Kidney (tissue), 13 donors: ENCODE measurements at regions not wholly inside any gene's neighbourhood (a gene's known extent, or its start where the extent isn't known, plus 50 kb on each side); places are given as distances from the start of the nearest gene placed in this dataset.
"Not testable (repeated sequence)": the region's sequence is repeated elsewhere in the genome, so short reads cannot be mapped to it uniquely, and the experiment has no call there.

ENCODE experiments used
- DNase-seq, 5 donors: peaks; one replicate each; pipeline ENCODE4 v3.0.0-alpha.2; 2013 to 2020
- FAIRE-seq: peaks from 2 replicates; lab custom pipeline; 2012; peaks lifted over from hg19 to GRCh38; lab: Jason Lieb, UNC
- H3K27ac ChIP-seq, 2 donors: one replicate each; pipeline ENCODE4 v1.7.0; 2013; ENCODE audit warnings: low read depth in 2 of 2, low read length in 2 of 2, inconsistent platforms in 1 of 2
- H3K27me3 ChIP-seq: one replicate; pipeline ENCODE4 v1.7.1; 2013; ENCODE audit warnings: low read length, inconsistent platforms; ENCODE audit not compliant: control insufficient read depth, insufficient read depth
- H3K36me3 ChIP-seq, 3 donors: one replicate each; pipeline versions ENCODE4 v1.7.0 to v1.7.1; 2013; ENCODE audit warnings: low read length in 3 of 3, control low read depth in 1 of 3, inconsistent platforms in 1 of 3; ENCODE audit not compliant: insufficient read depth in 3 of 3, control insufficient read depth in 2 of 3
- H3K4me1 ChIP-seq, 3 donors: one replicate each; pipeline versions ENCODE4 v1.7.0 to v1.7.1; 2013; ENCODE audit warnings: low read length in 3 of 3, inconsistent platforms in 1 of 3, low read depth in 1 of 3; ENCODE audit not compliant: control insufficient read depth in 2 of 3, insufficient read depth in 2 of 3
- H3K4me3 ChIP-seq, 3 donors: one replicate each; pipeline versions ENCODE4 v1.7.0 to v1.8.1; 2013; ENCODE audit warnings: low read length in 3 of 3, control low read depth in 1 of 3, inconsistent platforms in 1 of 3
- H3K9ac ChIP-seq, 3 donors: one replicate each; pipeline versions ENCODE4 v1.7.0 to v1.7.1; 2013; ENCODE audit warnings: low read length in 3 of 3, control low read depth in 1 of 3, inconsistent platforms in 1 of 3
- H3K9me3 ChIP-seq, 3 donors: one replicate each; pipeline versions ENCODE4 v1.7.0 to v1.7.1; 2013; ENCODE audit warnings: low read length in 3 of 3, control low read depth in 1 of 3, inconsistent platforms in 1 of 3; ENCODE audit not compliant: control insufficient read depth in 2 of 3, insufficient read depth in 1 of 3
- intact Hi-C: fragments of 100-400 bp; cut with DNase I; formaldehyde crosslinking; loops from one replicate; pipeline ENCODE4 v1.11.1; 2022
- TF ChIP-seq, protein P1 (sequence below): IDR thresholded peaks from 3 replicates; pipeline ENCODE4 v1.5.1; 2012; ENCODE audit warnings: mild to moderate bottlenecking, moderate library complexity, borderline replicate concordance; ENCODE audit not compliant: insufficient read depth; ENCODE audit errors: extremely low read depth
- donor health status: control.
- donor health status: control.
- donor health status: control.
- donor health status: control.
- donor health status: control.
- donor health status: DM: yes; HTN: yes; CAD: no.
- donor health status: Normal renal cell carcinoma (clear cell type).

DNA sequence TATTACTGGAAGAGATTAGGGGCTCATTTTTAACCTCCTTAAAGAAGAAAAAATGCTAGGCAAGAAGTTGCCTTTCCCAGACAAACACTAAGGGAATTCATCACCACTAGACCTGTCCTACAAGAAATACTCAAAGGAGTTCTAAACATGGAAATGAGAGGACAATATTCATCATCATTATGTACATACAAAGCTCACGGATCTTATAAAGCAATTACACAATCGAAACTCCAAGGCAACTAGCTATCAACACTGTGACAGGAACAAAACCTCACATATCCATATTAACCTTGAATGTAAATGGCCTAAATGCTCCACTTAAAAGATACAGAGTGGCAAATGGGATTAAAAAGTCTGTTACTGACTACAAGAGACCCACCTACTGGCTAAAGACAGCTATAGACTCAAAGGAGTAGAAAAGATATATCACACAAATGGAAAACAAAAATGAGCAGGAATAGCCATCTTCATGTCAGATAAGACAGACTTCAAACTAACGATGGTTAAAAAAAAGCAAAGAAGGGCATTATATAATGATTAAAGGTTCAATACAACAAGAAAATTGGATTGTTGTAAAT lies 246.6 kb downstream of the ADRA2A start:
- Histone ChIP-seq H3K4me1 (no peaks in the 10 kb centered on the region), H3K9ac (no peak overlapping the region), H3K9me3 (no peaks in the 10 kb centered on the region), H3K27ac (no peak overlapping the region), H3K4me3 (no peak overlapping the region), H3K27me3 (peaks cover 2% of the 10 kb centered on the region), H3K36me3 (no peaks in the 10 kb centered on the region)
- FAIRE-seq (no peak), DNase-seq (no peak)
- intact Hi-C loops: no loop called here
- TF ChIP-seq, protein P1, sequence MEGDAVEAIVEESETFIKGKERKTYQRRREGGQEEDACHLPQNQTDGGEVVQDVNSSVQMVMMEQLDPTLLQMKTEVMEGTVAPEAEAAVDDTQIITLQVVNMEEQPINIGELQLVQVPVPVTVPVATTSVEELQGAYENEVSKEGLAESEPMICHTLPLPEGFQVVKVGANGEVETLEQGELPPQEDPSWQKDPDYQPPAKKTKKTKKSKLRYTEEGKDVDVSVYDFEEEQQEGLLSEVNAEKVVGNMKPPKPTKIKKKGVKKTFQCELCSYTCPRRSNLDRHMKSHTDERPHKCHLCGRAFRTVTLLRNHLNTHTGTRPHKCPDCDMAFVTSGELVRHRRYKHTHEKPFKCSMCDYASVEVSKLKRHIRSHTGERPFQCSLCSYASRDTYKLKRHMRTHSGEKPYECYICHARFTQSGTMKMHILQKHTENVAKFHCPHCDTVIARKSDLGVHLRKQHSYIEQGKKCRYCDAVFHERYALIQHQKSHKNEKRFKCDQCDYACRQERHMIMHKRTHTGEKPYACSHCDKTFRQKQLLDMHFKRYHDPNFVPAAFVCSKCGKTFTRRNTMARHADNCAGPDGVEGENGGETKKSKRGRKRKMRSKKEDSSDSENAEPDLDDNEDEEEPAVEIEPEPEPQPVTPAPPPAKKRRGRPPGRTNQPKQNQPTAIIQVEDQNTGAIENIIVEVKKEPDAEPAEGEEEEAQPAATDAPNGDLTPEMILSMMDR: peak; percentile 8

DNA sequence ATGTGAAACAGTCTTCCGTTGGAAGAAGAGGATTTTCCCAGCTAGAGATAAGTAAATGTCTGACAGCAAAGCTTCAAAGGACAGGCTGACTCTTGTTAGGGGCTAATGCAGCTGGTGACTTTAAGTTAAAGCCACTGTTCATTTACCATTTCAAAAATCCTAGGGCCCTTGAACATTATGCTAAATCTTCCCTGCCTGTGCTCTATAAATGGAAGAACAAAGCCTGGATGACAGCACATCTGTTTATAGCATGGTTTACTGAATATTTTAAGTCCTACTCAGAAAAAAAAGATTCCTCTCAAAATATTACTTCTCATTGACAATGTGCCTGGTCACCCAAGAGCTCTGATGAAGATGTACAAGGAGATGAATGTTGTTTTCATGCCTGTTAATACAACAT lies 255.3 kb downstream of the ADRA2A start:
- H3K4me3 ChIP-seq, H3K4me1 ChIP-seq, H3K9me3 ChIP-seq, H3K27ac ChIP-seq, H3K27me3 ChIP-seq, FAIRE-seq, H3K9ac ChIP-seq, H3K36me3 ChIP-seq, intact Hi-C loops: not testable (repeated sequence)
- DNase-seq: peak in 1 of 5 donors; percentile 4

DNA sequence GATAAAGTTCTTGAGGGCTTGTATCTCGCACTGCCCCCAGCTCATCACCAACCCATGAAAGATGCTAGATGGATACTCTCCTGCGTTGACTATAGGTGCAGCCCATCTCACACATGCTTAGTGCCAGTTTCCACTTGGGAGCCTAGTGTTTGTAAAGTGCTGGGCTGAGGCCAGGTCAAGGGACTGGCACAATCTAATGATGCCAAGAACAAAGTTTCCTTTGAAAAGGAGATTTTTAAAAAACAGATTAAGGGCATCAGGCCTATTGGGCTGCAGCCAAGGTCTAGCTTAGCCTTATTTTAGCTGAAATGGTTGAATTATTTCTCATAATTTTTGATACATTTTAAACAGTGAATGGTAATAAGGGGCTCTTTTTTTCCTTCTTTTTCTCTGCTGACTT lies 259.0 kb downstream of the ADRA2A start:
- Histone ChIP-seq H3K36me3 (no peaks in the 10 kb centered on the region), H3K27me3 (no peaks in the 10 kb centered on the region), H3K4me3 (no peak overlapping the region), H3K9me3 (peaks cover 0 to 3% (median 2%) of the 10 kb centered on the region in 3 donors), H3K9ac (no peak overlapping the region), H3K27ac (no peak overlapping the region), H3K4me1 (no peaks in the 10 kb centered on the region)
- intact Hi-C loops: no loop called here
- DNase-seq: no peak
- FAIRE-seq: no peak
- TF ChIP-seq, protein P1: no peak

DNA sequence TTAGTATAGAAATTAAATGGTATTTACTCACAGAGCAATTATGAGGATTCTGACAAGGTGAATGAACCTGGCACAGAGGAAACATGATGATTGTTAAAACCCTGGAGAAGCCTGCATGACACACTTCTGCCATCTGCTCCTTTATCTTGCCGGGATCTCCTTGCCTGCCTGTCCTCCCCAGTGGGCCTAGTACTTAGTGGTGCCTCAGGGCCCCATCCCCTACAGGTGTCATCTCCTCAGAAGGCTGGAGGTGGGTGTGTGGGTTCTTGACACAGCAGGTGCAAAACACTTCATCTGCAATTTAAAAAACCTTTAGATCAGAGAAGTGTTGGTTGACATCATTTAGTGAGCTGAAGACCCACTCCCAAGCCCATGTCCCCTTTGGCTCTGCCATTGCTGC lies 261.2 kb downstream of the ADRA2A start:
- intact Hi-C loops: no loop called here
- H3K4me1 ChIP-seq: no peaks in the 10 kb centered on the region
- no peaks in the 10 kb centered on the region for H3K36me3 ChIP-seq
- TF ChIP-seq, protein P1: no peak
- DNase-seq (no peak), FAIRE-seq (no peak)
- H3K27ac ChIP-seq: no peak overlapping the region
- peaks cover 0 to 7% (median 5%) of the 10 kb centered on the region in 3 donors for H3K9me3 ChIP-seq
- no peak overlapping the region for H3K9ac ChIP-seq
- no peak overlapping the region for H3K4me3 ChIP-seq
- H3K27me3 ChIP-seq: no peaks in the 10 kb centered on the region
